K562 (cell line): ENCODE measurements at regions not wholly inside any gene's neighbourhood (a gene's known extent, or its start where the extent isn't known, plus 50 kb on each side); places are given as distances from the start of the nearest gene placed in this dataset.

ENCODE experiments used
- CREBBP ChIP-seq: IDR thresholded peaks from one replicate; pipeline ENCODE4 v1.6.1; 2012; ENCODE audit warnings: low read depth, mild to moderate bottlenecking, control low read depth, inconsistent platforms, low read length
- RAD51 ChIP-seq: fragments of 450-650 bp; IDR thresholded peaks from 2 replicates; pipeline ENCODE4 v1.7.1; 2016; ENCODE audit warnings: low read depth, mild to moderate bottlenecking, borderline replicate concordance
- ZNF274 ChIP-seq: IDR thresholded peaks from 2 replicates; pipeline ENCODE4 v1.6.1; 2011; ENCODE audit warnings: low read depth, mild to moderate bottlenecking, low read length, moderate library complexity, borderline replicate concordance
- ZNF507 ChIP-seq: conservative IDR thresholded peaks from 2 replicates; pipeline ENCODE4 v1.6.1; 2017; ENCODE audit warnings: missing genetic modification characterization, missing compliant biosample characterization

DNA sequence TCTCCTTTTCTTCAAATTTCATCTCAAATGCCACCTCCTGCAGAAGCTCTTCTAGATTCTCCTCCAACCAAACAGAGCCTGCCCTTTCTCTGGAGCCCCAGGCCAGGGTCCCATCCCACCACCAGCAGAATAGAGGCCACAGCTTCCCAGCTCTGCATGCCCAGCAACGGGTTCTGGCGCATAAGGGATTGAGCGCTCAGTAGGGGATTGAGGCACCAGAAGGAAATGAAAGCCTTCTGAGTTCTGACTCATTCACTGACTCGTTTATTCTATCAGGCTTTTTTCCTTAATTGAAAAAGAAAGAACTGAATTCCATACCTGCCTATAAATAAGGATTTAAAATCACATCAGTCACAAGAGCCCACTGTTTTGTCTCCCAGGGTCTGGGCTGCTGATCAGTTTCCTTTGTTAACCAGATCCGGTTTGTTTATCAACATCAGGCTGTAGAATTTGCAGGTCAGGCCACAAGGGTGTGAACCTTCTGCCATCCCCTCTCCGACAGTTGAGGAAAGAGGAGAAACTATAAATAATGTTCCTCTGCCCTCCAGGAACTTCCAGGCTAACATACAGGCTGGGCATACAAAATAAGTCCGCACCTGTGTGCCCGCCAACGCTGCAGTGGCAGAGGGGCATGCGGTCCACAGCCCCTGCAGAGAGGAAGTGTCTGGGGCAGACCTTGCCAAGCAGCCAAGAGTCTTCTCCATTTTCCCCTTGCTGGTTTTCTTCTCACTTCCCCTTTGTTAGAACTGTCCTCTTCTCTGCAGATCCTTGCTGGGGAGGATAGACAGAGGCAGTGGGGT is 63.5 kb upstream of the PRDM11 start:
- TF ChIP-seq ZNF274 (no peak), CREBBP (no peak), ZNF507 (tag) (no peak), RAD51 (no peak)
